ENCODE measurements at regions not wholly inside any gene's neighbourhood (a gene's known extent, or its start where the extent isn't known, plus 50 kb on each side); places are given as distances from the start of the nearest gene placed in this dataset.

DNA sequence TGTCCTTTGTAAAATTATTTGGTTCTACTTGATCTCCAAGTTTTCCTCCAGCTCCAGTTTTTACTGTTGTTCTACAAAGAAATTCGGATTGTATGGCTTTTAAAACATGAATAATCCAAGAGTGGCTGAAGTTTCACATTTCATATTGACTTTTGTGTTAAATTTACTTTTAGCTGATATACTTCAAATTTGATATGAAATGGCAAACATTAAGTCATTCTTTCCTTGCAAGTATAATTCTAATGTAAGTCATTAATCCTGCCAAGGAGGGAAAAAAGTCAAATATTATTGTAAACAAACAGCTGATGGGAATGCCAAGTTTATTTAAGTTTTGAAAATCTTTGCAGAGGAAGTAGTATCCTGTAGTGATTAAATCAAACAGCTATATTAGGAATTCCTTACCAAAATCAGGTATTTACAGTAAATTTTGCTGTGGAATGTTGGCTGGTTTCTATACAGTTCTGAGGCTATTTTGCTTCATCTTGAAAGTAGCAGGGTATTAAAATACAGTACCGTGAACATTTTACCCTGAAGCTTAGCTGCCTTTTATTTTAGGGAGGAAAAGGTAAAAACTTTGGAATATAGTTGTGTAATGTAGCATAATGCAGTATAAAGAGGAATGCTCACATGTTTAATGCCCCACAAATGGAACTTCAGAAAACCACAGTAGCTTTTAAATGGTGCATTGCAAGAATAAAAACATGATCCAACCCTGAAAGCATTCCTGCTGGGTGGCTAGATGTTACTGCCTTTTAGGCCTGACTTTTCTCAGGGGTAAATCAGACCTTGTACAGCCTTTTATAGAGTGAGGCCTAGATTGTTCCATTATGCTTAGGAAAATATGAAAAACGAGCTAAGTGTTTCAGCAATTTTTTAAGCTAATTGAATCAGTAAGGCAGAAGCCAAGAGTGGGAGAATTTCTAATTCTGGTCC lies 62.7 kb upstream of the NT5C1B start:
- Histone ChIP-seq H3F3A (ENCODE audit: insufficient read depth, low read length, poor library complexity, severe bottlenecking) (no peaks in the 10 kb centered on the region), H3K4me2 (ENCODE audit: low read length) (no peak overlapping the region), H3K9ac (ENCODE audit: low read length) (no peak overlapping the region), H2AFZ (ENCODE audit: low read depth, low read length) (no peak overlapping the region), H3K9me2 (ENCODE audit: insufficient read depth, low read length) (no peaks in the 10 kb centered on the region), H3K27ac (ENCODE audit: low read length) (peak overlapping the region; percentile 0), H3K79me2 (replicated peaks; ENCODE audit: insufficient read depth, low read length) (no peaks in the 10 kb centered on the region), H3K27me3 (ENCODE audit: insufficient read depth, low read depth, low read length) (no peaks in the 10 kb centered on the region), H3K9me3 (ENCODE audit: low read length) (no peaks in the 10 kb centered on the region), H3K4me3 (ENCODE audit: low read length) (no peak overlapping the region), H3K36me3 (ENCODE audit: insufficient read depth, low read length) (no peaks in the 10 kb centered on the region), H4K20me1 (ENCODE audit: insufficient read depth) (no peaks in the 10 kb centered on the region)
- TF ChIP-seq EP300 (conservative IDR thresholded peaks at IDR 0.05; ENCODE audit: poor library complexity, severe bottlenecking) (no peak), POLR2AphosphoS5 (IDR thresholded peaks at IDR 0.05) (peak; percentile 34)

- no peak overlapping the region for H2AFZ ChIP-seq (ENCODE audit: low read depth, low read length)
- H3K27ac ChIP-seq (ENCODE audit: low read length) = no peak overlapping the region
- H3K9ac ChIP-seq (ENCODE audit: low read length) = no peak overlapping the region
- H3K27me3 ChIP-seq (ENCODE audit: insufficient read depth, low read depth, low read length) = no peaks in the 10 kb centered on the region
- H3K36me3 ChIP-seq (ENCODE audit: insufficient read depth, low read length) = no peaks in the 10 kb centered on the region
- H3K9me3 ChIP-seq (ENCODE audit: low read length) = no peaks in the 10 kb centered on the region
- H3F3A ChIP-seq (ENCODE audit: insufficient read depth, low read length, poor library complexity, severe bottlenecking) = no peaks in the 10 kb centered on the region
- H3K9me2 ChIP-seq (ENCODE audit: insufficient read depth, low read length) = no peaks in the 10 kb centered on the region
- no peak overlapping the region for H3K4me3 ChIP-seq (ENCODE audit: low read length)
- no peak overlapping the region for H3K4me2 ChIP-seq (ENCODE audit: low read length)
- H4K20me1 ChIP-seq (ENCODE audit: insufficient read depth) = no peaks in the 10 kb centered on the region
- TF ChIP-seq POLR2AphosphoS5 (IDR thresholded peaks at IDR 0.05) (no peak), EZH2 (IDR thresholded peaks at IDR 0.05; ENCODE audit: borderline replicate concordance, insufficient read depth, low read length, poor library complexity, severe bottlenecking) (no peak), EP300 (conservative IDR thresholded peaks at IDR 0.05; ENCODE audit: poor library complexity, severe bottlenecking) (no peak), SMC3 (conservative IDR thresholded peaks at IDR 0.05; ENCODE audit: poor library complexity) (no peak), RAD21 (conservative IDR thresholded peaks at IDR 0.05) (no peak), CTCF (IDR thresholded peaks at IDR 0.05; ENCODE audit: poor library complexity, severe bottlenecking) (no peak), MXI1 (conservative IDR thresholded peaks at IDR 0.05; ENCODE audit: poor library complexity, severe bottlenecking) (no peak), TAF1 (IDR thresholded peaks at IDR 0.05; ENCODE audit: low read depth) (no peak)
- TF ChIP-seq, protein P1, sequence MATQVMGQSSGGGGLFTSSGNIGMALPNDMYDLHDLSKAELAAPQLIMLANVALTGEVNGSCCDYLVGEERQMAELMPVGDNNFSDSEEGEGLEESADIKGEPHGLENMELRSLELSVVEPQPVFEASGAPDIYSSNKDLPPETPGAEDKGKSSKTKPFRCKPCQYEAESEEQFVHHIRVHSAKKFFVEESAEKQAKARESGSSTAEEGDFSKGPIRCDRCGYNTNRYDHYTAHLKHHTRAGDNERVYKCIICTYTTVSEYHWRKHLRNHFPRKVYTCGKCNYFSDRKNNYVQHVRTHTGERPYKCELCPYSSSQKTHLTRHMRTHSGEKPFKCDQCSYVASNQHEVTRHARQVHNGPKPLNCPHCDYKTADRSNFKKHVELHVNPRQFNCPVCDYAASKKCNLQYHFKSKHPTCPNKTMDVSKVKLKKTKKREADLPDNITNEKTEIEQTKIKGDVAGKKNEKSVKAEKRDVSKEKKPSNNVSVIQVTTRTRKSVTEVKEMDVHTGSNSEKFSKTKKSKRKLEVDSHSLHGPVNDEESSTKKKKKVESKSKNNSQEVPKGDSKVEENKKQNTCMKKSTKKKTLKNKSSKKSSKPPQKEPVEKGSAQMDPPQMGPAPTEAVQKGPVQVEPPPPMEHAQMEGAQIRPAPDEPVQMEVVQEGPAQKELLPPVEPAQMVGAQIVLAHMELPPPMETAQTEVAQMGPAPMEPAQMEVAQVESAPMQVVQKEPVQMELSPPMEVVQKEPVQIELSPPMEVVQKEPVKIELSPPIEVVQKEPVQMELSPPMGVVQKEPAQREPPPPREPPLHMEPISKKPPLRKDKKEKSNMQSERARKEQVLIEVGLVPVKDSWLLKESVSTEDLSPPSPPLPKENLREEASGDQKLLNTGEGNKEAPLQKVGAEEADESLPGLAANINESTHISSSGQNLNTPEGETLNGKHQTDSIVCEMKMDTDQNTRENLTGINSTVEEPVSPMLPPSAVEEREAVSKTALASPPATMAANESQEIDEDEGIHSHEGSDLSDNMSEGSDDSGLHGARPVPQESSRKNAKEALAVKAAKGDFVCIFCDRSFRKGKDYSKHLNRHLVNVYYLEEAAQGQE (IDR thresholded peaks at IDR 0.05; ENCODE audit: borderline replicate concordance) = no peak
- no peaks in the 10 kb centered on the region for H3K79me2 ChIP-seq (replicated peaks; ENCODE audit: insufficient read depth, low read length)
These were observed 60.9 kb upstream of the NT5C1B start for GRCh38 chr2:18650221-18650620.

All from neural cell (in vitro differentiated cells).